Stimulated activated CD8-positive, alpha-beta memory T cell treated with anti-CD3 and anti-CD28 coated beads, Interleukin-15, amount 100 ng/mL, for 1 hour (primary cell): ENCODE measurements at regions not wholly inside any gene's neighbourhood (a gene's known extent, or its start where the extent isn't known, plus 50 kb on each side); places are given as distances from the start of the nearest gene placed in this dataset.
"Not testable (repeated sequence)": the region's sequence is repeated elsewhere in the genome, so short reads cannot be mapped to it uniquely, and the experiment has no call there.

Source experiments
- DNase-seq: peaks from one replicate; pipeline ENCODE4 v3.0.0-alpha.2; 2020; ENCODE audit warnings: low read depth

DNA sequence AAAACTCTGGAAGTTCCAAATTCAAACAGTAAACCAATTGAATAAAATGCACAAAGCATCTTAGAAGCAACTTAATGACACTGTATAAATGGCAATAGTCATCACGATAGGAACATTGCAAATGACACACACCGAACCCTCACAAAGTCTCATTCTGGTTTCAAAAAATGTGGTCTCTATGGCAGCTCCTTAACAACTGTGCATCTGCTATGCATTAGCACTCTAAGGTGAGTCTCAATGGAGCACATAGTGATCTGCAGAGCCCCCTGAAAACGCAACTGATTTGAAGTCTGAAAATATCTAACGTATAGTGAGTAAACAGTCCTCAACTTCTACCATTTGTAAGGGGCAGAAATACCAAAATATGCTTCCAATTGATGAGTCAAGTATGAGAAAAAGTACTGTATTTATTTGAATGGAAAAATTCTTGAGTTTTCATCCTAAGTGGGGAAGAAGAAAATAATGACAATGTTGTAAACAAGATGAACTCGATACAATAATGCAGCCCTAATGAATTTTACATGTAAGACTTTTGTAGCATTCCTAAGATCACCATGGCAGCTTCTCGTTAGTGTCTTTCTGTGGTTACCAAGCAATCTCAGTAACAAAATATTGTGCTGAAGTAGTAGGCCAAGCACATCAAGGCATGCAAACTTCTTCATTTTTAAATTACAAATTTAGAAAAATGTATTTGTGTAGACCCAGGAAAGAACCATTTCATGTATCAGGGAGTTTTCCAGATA lies 517.5 kb upstream of the FAM174A start:
- no peak for DNase-seq

DNA sequence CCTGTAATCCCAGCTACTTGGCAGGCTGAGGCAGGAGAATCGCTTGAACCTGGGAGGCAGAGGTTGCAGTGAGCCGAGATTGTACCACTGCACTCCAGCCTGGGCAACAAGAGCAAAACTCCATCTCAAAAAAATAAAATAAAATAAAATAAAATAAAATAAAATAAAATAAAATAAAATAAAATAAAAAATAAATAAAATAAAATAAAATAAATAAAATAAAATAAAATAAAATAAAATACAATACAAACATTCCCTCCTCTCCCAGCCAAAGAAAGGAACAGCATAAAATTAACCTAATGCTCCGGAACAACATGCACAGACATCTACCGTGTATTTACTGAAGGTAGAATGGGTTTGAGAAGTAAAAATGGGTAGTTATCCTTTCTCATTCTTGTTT lies 521.9 kb upstream of the FAM174A start:
- not testable (repeated sequence) for DNase-seq

DNA sequence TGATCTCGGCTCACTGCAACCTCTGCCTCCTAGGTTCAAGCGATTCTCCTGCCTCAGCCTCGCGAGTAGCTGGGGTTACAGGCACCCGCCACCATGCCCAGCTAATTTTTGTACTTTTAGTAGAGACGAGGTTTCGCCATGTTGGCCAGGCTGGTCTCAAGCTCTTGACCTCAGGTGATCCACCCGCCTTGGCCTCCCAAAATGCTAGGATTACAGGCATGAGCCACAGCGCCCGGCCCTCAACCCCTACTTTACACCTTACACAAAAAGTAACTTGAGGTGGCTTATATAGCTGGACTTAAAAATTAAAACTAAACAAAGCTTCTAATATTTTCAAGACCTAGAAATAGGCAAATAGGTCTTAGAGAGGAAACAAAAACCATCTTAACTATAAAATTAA lies 524.0 kb upstream of the FAM174A start:
- not testable (repeated sequence) for DNase-seq

DNA sequence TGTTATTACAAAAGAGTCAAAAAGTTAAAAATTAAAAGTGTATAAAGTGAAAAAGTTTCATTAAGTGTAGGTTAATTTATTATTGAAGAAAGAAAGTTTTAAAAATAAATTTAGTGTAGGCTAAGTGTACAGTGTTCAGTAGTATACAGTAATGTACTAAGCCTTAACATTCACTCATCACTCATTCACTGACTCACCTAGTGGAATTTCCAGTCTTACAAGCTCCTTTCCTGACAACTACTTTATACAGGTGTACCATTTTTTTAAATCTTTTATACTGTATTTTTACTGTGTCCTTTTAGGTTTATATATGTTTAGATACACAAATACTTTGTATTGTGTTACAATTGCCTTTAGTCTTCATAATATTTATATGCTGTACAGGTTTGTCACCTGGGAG lies 530.2 kb upstream of the FAM174A start:
- DNase-seq, result no peak

DNA sequence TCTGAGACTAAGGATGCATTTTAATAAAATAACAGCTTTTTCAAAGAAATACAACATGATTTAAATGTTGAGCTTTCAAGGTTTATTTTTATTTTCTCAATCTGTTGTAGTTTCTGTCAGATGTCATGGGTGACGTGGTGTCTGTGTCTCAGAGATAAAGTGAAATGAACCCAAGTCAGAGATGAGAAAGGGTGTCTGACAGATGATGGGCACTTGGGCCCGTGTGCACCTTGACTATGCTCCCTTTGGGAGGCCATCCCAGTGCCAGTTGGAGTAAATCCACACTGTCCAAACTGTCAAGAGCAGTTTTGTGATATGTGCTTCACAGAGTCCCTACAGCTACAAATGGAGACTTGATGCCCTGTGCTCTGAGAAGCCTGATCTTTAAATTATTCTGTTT lies 536.9 kb upstream of the FAM174A start:
- DNase-seq, result no peak

DNA sequence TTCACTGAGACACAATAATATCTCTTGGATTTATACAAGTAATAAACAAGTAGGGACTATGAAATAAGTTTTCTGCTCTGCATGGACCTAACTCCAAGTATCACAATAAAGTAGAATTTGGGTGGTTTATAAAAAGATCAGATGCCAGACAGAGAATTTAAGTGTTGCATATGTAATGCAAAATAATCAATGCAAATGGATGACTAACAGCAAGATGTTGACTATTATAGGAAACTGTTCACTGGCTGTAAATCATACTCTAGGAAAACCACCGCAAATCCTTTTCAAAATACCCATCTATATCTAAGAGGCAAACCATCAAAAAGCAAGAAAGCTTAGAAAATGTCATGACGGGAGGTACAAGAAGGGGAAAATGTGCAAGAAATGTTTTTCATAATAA lies 539.8 kb upstream of the FAM174A start:
- no peak for DNase-seq

DNA sequence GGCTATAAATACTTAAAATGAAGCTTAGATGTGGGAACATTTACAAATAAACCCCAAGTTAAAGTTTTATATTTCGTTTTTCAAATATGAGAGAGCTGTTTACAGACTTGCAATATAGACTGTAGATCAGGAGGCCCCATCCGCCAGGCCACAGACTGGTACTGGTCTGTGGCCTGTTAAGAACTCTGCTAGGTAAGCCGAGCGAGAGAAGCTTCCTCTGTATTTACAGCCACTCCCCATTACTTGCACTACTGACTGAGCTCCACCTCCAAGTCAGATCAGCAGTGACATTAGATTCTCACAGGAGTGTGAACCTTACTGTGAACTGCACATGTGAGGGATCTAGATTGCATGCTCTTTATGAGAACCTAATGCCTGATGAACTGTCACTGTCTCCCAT lies 561.4 kb upstream of the FAM174A start:
- no peak for DNase-seq

DNA sequence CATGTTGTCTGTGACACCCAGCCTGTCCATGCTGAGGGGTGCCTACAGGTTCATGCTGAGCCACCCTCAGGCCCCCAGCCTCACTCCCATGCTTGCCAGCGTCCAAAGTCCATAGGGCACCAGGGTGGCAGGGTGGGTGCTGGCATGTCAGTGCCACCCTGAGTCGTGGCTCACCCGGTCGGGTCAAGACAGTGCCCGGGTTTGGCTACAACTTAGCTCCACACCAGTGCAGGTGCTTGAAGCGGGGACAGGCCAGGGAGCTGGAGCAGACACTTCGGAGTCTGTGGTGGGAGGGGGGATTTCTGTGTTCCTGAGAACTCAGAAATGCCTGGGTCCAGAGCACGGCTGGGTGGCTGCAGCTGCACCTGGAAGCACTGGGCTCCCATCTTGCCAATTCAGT lies 579.2 kb upstream of the FAM174A start:
- DNase-seq, result no peak

DNA sequence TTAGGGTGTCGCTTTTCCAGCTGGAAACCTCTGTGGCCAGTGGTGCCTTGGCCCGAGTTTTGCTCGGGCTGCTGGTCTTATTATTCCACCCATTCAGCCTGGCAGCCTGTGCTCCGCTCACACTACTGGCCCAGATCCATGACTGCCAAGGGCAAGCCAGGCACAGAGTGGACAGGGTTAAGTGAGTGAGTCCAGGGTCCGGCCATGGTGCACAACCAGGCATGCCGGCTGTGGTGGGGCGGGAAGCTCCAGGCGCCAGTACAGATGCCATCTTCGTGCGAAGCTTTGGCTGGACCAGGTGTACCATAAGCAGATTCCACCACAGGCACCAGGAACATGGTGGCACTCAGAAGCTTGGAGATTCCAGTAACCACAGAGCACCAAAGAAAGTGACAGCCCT lies 580.2 kb upstream of the FAM174A start:
- no peak for DNase-seq

DNA sequence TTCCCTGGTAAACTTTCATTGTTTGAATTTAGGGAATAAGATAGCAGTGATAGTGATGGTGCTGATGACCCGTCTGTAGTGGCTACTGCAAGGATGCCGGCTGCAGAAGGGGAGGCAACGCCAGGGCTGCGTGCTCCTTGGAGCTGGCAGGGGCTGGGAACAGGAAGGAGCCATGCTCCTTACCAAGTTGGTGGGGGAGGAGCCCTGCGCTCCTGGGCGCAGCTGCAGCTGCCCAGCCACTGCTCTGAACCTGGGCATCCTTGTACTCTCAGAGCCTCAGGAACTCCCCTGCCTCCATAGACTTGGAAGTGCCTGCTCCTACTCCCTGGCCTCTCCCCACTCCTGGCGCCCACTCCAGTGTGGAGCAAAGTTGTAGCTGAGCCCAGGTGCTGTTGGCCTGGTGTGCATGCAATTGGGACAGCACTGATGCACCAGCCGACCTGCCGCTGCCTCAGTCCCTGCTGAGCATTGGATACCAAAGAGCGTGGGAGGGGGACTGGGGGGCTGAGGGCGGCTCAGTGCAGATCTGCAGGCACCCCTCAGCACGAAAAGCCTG lies 585.1 kb upstream of the FAM174A start:
- no peak for DNase-seq

DNA sequence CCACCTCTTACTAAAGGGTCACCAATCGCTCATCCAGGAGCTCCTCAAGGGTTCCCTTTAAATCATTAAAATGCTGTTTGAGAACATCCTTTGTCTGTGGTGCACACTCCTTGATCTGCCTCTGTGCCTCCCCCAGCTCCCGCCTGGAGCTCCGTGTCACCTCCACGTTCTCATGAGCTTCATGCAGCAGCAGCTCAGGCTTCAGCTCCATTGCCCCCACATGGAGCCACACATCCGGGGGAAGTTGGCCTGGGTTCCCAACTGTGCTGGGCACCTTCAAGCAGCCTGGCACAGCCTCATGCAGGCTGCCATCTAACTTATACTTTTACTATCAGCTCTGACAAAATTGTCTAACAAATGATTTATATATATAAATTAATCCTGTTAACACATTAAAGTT lies 585.8 kb upstream of the FAM174A start:
- no peak for DNase-seq

DNA sequence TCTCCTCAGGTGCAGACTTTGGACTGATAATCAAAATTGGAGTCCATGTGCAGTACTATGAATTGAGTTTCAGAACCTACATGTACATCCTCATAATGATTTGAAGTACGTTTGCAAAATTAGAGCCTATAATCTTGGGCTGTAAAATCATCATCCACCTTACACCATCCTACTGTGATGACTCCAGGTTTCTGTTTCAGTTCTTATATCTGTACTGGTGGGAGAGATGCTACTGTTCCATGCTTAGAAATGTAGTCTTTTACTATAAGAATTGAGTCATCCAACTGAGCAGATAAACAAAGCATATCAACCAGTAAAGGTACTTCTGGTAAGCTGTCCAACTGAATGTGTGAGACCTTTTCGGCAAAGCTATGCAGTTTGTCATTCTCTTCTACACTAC lies 586.3 kb upstream of the FAM174A start:
- DNase-seq, result no peak

DNA sequence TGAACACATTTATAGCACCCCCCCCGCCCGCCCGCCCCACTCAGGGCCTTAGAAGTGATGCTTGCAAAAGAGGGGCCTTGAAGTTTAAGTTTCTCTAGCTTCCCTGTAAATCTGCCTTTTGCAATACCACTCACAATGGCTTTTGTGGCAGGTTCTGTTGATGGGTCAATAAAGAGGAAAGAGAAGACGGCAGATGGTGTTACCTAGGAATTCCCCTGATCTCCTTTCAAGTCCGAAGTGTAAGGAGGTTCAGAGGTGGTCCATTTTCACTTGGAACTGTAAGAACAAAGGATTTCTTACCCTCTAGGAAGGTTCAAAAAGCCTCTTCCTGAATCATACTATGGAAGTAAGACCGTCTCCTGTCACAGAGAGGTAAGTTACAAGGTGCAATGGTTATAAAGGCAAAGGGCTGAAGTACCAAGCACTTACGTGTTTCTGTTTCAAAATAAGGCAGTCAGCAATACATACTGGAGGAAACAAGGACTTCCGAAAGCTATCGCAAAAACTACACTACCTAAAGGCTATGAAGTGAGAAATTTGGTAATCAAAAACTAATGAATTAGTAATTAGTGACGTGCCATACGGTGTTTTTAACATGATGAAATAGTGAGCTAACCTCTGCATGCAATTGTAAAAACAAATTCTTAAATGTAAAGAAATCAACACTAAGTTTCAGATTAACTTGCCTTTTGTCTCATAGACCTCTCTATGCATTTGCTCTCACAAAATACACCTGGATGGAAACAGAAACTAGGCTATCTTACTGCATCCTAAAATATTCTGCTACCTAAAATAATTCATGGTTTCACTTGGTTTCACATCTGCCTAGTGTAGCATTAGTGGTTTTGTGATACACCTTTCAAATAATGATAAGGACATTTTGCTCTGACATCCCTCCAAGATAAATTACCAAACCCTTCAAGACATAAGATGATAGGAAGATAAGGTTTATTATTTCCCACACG lies 589.4 kb upstream of the FAM174A start:
- no peak for DNase-seq

DNA sequence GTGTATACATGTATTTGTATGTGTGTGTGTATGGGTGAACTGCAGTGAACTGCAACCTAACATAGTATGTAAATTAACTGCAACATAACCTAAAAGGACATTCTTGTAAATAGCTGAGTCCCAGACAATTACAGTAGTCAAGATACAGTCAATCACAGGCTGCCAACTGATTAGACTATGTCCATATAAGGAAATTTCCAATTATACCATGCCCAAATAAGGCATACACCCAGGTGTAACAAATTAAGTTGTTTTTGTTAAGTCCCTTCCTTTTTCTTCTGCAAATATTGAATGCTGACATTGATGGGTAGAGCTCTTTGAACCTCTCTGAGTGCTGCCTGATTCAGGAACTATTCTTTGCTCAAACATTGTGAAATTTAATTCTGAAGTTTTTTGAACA lies 594.6 kb upstream of the FAM174A start:
- no peak for DNase-seq

DNA sequence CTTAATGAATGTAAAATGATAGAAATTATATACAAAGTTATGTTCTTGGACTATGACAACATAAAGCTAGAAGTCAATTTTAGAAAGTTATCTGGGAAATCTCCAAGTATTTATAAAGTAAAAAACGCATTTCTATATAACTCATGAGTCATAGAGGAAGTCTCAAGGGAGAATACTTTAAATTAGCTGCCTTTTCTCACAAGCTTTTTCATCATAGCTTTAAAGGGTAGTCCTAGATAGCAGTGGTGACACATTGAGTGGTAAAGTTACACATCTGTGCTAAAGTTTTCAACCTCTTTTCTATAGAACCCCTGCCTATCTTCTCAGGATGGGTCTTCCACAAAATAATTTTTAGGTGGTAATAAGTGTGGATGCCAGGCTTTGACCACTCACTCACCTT lies 598.3 kb upstream of the FAM174A start:
- DNase-seq, result no peak

DNA sequence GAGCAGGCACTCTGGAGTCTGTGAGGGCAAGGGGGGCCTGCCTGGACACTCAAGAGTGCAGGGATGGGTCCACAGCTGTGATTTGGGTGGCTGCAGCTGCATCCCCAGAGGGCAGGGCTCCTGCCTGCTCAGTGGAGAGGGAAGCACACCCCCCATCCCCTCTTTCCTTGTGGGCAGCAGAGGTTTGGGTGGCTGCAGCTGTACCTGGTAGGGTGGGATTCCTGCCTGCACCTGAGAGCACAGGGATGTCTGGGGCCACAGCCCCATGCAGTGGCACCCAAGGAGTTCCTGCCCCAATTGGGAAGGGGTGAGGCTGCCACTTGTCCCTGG lies 605.4 kb upstream of the FAM174A start:
- DNase-seq, result no peak

DNA sequence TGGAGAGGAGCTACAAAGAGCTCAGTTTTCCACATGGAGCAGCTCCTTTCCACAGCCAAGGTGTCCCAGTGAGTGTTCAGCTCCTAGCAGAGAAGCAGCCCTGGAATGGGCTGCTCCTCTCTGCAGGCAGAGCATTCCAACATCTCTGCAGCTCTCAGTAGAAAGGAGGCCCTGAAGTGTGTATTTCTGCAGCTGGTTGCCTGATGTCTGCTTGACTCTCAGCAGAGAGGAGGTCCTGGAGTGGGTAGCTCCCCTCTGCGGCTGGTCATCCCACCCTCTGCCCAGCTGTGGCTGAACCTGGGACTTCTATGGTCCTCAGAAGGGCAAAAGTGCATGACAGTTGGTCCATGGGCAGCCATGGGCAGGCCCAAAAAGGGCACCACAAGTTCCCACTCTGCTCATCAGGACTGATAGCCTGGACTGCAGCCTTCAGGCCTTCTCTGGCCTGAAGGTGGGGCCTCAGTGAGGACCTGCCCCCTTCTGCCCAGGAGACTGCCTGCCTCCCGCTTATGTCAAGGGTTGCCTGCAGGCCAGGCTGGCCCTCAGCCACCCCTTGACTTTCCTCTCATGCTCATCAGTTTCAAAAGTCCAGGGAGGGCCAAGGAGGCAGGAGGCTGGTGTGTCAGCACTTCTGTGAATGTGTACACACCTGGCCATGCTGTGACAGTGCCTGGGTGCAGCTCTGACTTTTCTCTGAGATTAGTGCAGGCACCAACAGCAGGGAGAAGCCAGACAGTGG lies 605.9 kb upstream of the FAM174A start:
- no peak for DNase-seq

DNA sequence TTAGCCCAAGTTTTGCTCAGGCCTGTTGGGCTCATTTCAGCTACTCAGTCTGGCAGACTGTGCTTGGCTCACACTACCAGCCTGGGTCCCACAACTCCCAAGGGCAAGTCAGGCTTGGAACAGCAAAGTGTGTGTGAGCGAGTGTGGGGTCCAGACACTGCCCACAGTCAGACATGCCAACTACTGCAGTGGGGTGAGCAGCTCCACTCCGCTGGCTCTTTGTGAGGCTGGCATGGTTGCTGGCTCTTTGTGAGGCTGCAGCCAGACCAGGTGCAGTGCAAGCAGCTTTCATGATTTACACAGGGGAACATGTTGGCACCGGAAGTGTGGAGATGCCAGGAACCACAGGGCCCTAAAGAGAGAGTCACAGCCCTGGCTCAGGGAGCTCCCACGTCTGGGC lies 606.7 kb upstream of the FAM174A start:
- no peak for DNase-seq

DNA sequence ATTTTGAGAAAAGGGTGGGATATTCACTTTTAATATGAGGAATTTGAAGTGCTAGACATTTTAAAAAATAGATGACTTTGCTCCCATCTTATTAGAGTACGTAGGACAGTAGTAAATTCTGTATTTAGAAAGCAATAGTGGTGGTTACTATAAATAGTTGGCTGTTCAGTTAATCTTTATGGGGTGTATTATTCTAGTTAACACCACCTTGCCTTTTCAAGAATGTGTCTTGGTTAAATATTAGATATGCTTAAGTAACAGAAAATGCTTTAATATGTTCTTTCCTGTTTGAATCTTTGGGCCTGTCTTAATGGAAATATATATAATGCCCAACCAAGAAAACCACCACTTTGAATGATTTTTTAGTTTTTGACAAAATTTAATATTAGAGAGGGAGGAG lies 608.7 kb upstream of the FAM174A start:
- DNase-seq, result no peak

DNA sequence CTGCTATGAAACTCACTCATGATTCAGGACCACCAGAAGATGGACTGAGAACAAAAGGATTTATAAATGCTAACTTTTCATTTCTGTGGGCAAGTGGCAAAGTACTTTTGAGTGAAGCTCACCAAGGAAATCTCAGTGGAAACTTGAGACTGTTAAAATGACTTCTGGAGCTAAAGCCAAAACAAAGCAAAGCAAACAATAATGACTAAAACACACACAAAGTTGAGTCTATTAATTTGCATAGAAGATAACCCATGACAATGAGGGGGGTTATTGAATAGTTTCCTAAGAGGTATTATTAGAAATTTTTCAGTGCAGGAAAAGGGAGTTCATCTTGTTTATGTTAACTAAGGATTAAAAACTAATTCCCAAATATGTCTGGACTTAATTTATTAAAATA lies 612.8 kb upstream of the FAM174A start:
- DNase-seq, result no peak

DNA sequence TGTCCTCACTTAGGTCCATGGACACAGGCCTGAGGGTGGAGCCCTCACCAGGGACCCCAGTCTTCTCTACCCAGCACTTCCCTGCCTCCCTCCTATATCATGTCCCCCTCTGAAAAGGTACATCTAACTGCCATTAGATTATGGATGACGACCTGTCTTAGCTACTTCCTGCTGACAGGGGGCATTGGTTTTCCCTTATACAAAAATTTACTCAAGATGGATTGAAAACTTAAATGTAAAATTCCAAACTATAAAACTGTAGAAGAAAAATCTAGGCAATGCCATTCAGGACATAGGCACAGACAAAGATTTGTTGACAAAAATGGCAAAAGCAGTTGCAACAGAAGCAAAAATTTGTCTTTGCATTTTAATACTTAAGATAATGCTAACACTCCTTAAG lies 623.2 kb upstream of the FAM174A start:
- no peak for DNase-seq

DNA sequence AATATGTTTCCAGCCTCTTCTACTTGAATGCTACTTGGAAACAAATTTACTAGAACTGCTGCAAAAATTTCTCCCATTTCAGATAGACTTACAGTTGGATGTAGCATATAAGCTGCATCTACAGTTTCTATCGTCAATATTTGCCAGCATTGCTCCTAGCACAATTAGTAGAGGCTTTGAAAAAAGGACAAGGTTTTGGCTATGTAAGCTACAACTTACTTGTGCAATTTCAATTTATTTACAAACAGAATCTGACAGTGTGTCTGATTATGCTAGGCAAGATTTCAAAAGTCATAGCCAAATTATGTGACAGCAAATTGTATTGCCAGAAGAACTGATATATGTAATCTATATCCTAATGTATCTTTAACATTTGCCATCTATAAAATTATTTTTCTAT lies 628.4 kb upstream of the FAM174A start:
- no peak for DNase-seq

DNA sequence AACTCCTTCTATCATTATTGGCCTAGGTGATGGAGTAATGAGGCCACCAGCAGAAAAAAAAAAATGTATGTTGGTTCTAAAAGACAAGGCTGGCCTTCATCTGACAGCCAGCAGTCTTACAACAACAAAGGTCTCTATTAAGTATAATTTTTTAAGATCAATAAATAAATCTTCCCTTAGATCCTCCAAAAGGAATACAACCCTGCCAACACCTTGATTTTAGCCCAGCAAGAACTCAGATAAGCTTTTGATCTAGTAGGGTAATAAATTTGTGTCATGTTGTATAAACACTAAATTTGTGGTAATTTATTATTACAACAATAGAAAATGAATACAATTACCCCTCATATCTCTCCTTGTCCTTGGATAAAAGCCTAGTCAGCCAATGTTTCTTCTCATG lies 633.2 kb upstream of the FAM174A start:
- no peak for DNase-seq
